ENCODE measurements at regions not wholly inside any gene's neighbourhood (a gene's known extent, or its start where the extent isn't known, plus 50 kb on each side); places are given as distances from the start of the nearest gene placed in this dataset.

- no peak for TF ChIP-seq POLR2AphosphoS5 (IDR thresholded peaks at IDR 0.05)
- TF ChIP-seq, protein P1, sequence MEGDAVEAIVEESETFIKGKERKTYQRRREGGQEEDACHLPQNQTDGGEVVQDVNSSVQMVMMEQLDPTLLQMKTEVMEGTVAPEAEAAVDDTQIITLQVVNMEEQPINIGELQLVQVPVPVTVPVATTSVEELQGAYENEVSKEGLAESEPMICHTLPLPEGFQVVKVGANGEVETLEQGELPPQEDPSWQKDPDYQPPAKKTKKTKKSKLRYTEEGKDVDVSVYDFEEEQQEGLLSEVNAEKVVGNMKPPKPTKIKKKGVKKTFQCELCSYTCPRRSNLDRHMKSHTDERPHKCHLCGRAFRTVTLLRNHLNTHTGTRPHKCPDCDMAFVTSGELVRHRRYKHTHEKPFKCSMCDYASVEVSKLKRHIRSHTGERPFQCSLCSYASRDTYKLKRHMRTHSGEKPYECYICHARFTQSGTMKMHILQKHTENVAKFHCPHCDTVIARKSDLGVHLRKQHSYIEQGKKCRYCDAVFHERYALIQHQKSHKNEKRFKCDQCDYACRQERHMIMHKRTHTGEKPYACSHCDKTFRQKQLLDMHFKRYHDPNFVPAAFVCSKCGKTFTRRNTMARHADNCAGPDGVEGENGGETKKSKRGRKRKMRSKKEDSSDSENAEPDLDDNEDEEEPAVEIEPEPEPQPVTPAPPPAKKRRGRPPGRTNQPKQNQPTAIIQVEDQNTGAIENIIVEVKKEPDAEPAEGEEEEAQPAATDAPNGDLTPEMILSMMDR (IDR thresholded peaks at IDR 0.05): no peak
- TF ChIP-seq POLR2A (IDR thresholded peaks at IDR 0.05; ENCODE audit: low read depth): no peak
- TF ChIP-seq EP300 (IDR thresholded peaks at IDR 0.05): no peak
Observed at GRCh38 chr3:177426878-177427495, 229.7 kb upstream of the TBL1XR1 start.
